SH-SY5Y (cell line): ENCODE measurements at regions not wholly inside any gene's neighbourhood (a gene's known extent, or its start where the extent isn't known, plus 50 kb on each side); places are given as distances from the start of the nearest gene placed in this dataset.

ENCODE experiments used
- GATA2 ChIP-seq: IDR thresholded peaks from 2 replicates; pipeline ENCODE4 v1.6.1; 2011; ENCODE audit warnings: mild to moderate bottlenecking, low read depth, low read length
- GATA3 ChIP-seq: IDR thresholded peaks from 2 replicates; pipeline ENCODE4 v1.6.1; 2011; ENCODE audit warnings: low read depth, mild to moderate bottlenecking, low read length, moderate library complexity

DNA sequence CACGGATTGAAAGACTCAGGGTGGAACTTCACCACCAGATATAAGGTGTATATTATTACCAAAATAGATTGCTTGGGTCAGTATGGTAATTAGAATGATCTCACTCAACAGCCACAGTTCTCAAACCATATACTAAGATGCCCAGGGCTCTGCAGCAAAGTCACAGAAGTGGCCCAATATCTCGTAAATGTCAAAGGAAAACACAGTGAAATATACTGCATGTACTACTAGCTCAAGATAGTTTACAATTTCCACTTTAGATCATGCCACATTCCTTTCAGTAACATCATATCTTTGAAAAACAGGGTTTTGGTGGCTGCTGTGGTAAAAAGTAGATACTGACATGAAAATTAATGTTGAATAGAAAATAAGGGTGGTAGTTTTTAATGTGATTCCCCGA, 180.3 kb upstream of the ATP1B1 start:
- TF ChIP-seq GATA2 (no peak), GATA3 (no peak)
